Heart left ventricle (tissue), 13 donors: ENCODE measurements at regions not wholly inside any gene's neighbourhood (a gene's known extent, or its start where the extent isn't known, plus 50 kb on each side); places are given as distances from the start of the nearest gene placed in this dataset.

Source experiments
- CTCF ChIP-seq, 12 donors: fragments of 200-600 bp; sonication (generic) in 4 of 12; IDR thresholded peaks; one replicate each; pipeline versions ENCODE4 v1.5.0 to v1.8.0; 2018 to 2022; ENCODE audit warnings: antibody characterized with exemption in 12 of 12, mild to moderate bottlenecking in 5 of 12
- POLR2A ChIP-seq, 2 donors: fragments of 450-650 bp; IDR thresholded peaks; one replicate each; pipeline ENCODE4 v1.6.1; 2017; ENCODE audit warnings: antibody characterized with exemption in 2 of 2, mild to moderate bottlenecking in 2 of 2, moderate library complexity in 2 of 2
- donor health status: ischemic (EF 13 %, LVEDD 7.1; RV severe dilation, severe dysfunction).
- donor health status: DM: no; HTN: yes; CAD: no.
- donor health status: DM: no; HTN: no; CAD: no.
- donor health status: ischemic (EF 25% LVEDD 6.9; RV normal size, moderate dysfunction).
- donor health status: ischemic (EF 25% LVEDD 5.7; RV mildly dilated, moderate dysfunction).
- donor health status: ischemic (EF 35%, LVEDD 5.7; RV mildly dilated, moderate dysfunction).
- donor health status: nonischemic (EF 11% LVEDD 7.7; RV severe dilation, severe dysfunction).
- donor health status: DM: yes; HTN: yes; CAD: no.
- donor health status: PGD.
- donor health status: ischemic (EF 29% LVEDD 5.4; RV normal size, mild dysfunction).
- donor health status: nonischemic (EF 23%, LVEDD 6.1; RV moderate dilation, normal function).

- TF ChIP-seq CTCF (IDR thresholded peaks at IDR 0.05) (no peak), POLR2A (IDR thresholded peaks at IDR 0.05) (no peak)
Observed at GRCh38 chr10:54906940-54907339, 105.9 kb upstream of the PCDH15 start.
